GM12865 (cell line): ENCODE measurements at regions not wholly inside any gene's neighbourhood (a gene's known extent, or its start where the extent isn't known, plus 50 kb on each side); places are given as distances from the start of the nearest gene placed in this dataset.

Experiments
- DNase-seq: peaks from one replicate; pipeline ENCODE4 v3.0.0; 2010; ENCODE audit warnings: low read depth
- H3K4me3 ChIP-seq: 2 replicates; pipeline ENCODE4 v1.5.1; 2011; ENCODE audit warnings: mild to moderate bottlenecking, low read depth, low read length, control low read depth
- CTCF ChIP-seq: IDR thresholded peaks from 2 replicates; pipeline ENCODE4 v1.5.1; 2011; ENCODE audit warnings: low read length, control low read depth, low read depth, inconsistent platforms; ENCODE audit not compliant: insufficient read depth; ENCODE audit errors: missing control alignments

- no peak for DNase-seq
- TF ChIP-seq CTCF = no peak
- H3K4me3 ChIP-seq = no peak overlapping the region
Observed at GRCh38 chr10:10431422-10432066, 586.1 kb upstream of the CELF2 start.

- no peak overlapping the region for H3K4me3 ChIP-seq
- no peak for DNase-seq
Observed at GRCh38 chr10:10432296-10433035, 585.2 kb upstream of the CELF2 start.

DNA sequence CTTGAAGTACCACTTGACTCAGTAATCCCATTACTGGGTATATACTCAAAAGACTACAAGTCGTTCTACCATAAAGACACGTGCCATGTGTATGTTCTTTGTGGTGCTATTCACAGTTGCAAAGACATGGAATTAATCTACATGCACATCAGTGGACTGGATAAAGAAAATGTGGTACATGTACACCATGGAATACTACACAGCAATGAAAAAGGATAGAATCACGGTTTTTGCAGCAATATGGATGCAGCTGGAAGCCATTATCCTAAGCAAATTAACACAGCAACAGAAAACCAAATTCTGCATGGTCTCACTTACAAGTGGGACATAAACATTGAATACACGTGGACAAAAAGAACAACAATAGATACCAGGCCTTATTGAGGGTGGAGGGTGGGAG lies 583.4 kb upstream of the CELF2 start:
- no peak overlapping the region for H3K4me3 ChIP-seq
- no peak for DNase-seq
- no peak for TF ChIP-seq CTCF

More at GRCh38 chr10:10432296-10433035, 585.2 kb upstream of the CELF2 start:
- no peak for TF ChIP-seq CTCF

GRCh38 chr10:10437886-10438285 lies 579.8 kb upstream of the CELF2 start:
- TF ChIP-seq CTCF = no peak
- no peak overlapping the region for H3K4me3 ChIP-seq
- DNase-seq = no peak

DNA sequence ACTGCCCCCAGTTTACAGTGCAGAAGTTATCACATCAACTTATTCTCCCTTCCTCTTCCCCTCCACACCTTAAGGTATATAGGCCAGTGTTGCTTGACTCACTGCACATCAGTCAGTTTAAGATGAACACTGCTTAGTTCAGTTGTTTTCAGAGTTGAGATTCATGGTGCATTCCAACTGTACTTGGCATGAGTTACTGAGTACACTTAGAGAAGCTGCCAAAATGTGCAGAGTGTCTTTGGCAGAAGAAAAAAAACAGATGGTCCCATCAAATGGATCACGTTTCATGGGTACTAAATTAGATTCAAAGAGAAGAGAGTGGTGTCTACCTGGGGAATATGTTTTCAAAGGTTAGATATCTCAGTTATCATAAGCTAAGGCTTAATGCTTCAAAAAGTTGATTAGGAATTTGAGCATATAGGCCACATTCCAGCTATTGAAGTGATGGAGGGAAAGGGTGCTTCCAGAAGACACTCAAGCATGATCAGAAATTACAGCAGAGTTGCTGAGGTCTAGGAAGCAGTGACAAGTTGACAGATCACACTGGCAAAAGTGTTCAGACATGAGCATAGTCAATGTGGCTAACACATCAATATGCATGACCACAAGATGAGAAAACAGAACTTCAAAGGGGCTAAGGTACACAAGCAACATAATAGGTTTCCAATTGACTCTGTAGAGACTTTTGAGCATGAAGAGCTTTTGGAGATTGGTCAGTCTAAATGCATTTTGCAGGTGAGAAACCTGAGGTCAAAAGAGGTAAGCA lies 579.2 kb upstream of the CELF2 start:
- no peak for DNase-seq
- TF ChIP-seq CTCF = no peak
- no peak overlapping the region for H3K4me3 ChIP-seq

GRCh38 chr10:10456856-10457255 lies 560.8 kb upstream of the CELF2 start:
- DNase-seq = no peak
- no peak for TF ChIP-seq CTCF
- H3K4me3 ChIP-seq = no peak overlapping the region
